ENCODE measurements at regions not wholly inside any gene's neighbourhood (a gene's known extent, or its start where the extent isn't known, plus 50 kb on each side); places are given as distances from the start of the nearest gene placed in this dataset.
"Not testable (repeated sequence)": the region's sequence is repeated elsewhere in the genome, so short reads cannot be mapped to it uniquely, and the experiment has no call there.

DNA sequence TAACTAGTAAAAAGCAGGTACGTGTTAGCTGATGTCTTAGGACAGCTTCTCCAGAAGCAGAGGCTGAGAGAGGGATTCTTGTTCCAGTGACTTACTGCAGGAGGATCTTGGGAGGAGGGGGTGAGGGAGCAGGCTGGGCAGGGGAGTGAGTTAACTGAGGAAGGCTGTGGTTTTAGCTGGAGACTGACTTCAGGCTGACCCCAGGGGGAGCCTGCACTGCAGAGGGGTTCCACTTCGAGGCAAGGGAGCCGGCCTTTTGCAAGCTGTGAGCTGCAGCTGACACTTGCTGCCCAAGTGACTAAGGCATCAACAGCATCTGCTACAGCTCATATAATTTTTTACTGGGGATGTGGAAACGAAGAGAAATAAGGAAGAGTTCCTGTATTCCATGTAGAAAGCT lies 50.4 kb upstream of the SOD1 start:
- DNase-seq (ENCODE audit: low spot score), result no peak
- in situ Hi-C loops (cut with HindIII; ENCODE audit: low sequenced_read_pairs), result no loop called here

GRCh38 chr21:31607791-31608190 lies 51.7 kb upstream of the SOD1 start:
- in situ Hi-C loops (cut with HindIII; ENCODE audit: low sequenced_read_pairs), result no loop called here
- DNase-seq (ENCODE audit: low spot score), result no peak

- no peak for DNase-seq (ENCODE audit: low spot score)
- in situ Hi-C loops (cut with HindIII; ENCODE audit: low sequenced_read_pairs), result no loop called here
Observed at GRCh38 chr21:31606081-31606874, 53.2 kb upstream of the SOD1 start.

DNA sequence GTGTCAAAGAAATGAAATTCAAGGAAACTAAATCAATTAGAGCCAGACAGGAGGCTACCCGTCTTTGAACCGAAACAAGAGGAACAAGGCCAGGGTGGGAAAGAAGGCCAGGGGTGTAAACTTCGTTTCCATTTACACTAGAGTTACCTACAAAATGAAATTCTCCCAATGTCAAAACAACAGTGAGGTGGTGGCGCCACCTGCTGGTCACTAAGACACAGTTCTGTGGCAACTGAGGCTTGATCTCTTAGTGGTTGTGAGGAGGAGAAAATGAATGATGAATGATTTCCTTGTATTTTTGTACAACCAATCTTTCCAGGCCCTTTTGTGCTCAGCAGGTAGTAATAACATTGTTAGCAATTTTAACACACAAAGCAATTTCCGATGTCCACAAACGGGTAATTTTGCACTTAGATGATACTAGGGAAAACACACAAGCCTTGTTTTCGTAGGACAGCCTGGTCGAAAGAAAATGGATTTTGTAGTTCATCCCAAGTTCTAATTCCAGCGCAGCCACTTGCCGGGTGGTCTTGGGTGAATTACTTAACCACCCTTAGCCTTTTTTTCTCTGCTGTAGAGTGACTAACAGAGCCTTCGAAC lies 54.8 kb upstream of the SOD1 start:
- in situ Hi-C loops (cut with HindIII; ENCODE audit: low sequenced_read_pairs), result no loop called here
- peak; percentile 86 for DNase-seq (ENCODE audit: low spot score)

- in situ Hi-C loops (cut with HindIII; ENCODE audit: low sequenced_read_pairs), result no loop called here
- DNase-seq (ENCODE audit: low spot score), result peak; percentile 75
Observed at GRCh38 chr21:31599563-31599962, 59.9 kb upstream of the SOD1 start.

DNA sequence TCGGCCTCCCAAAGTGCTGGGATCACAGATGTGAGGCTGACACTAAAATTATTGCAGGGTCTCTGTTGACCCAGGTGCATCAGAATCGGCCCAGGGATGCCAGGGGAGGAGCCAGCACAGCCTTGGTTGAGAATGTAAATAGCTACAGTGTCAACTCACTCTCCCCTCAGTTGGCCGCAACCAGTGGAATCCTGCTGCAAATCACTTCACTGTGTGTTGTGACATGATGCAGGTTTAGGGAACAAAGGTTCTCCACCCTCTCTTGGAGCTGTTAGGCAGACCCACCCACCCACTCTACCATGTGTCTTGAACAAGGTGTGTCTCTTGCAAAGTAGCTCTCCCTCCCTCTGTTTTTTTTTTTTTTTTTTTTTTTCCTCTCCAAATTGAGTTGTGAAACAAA lies 60.5 kb upstream of the SOD1 start:
- in situ Hi-C loops (cut with HindIII; ENCODE audit: low sequenced_read_pairs), result no loop called here
- no peak for DNase-seq (ENCODE audit: low spot score)

DNA sequence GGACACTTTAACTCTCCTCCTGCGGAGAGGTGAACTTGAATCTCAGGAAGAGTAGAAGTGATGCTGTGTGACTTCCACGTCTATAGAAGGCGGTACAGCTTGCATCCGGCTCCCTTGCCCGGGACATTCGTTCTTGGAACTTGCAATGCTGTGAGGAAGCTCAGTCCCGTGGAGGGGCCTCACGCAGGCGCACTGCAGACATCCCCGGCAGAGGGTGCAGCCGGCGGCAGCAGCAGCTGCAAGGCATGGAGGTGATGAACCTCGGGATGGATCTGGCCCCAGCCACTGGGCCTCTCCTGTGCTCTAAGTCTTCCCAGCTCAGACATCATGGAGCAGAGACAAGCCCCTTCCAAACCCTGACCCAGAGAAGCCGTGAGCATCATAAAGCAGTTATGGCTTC lies 61.8 kb upstream of the SOD1 start:
- in situ Hi-C loops (cut with HindIII; ENCODE audit: low sequenced_read_pairs), result no loop called here
- DNase-seq (ENCODE audit: low spot score), result no peak

DNA sequence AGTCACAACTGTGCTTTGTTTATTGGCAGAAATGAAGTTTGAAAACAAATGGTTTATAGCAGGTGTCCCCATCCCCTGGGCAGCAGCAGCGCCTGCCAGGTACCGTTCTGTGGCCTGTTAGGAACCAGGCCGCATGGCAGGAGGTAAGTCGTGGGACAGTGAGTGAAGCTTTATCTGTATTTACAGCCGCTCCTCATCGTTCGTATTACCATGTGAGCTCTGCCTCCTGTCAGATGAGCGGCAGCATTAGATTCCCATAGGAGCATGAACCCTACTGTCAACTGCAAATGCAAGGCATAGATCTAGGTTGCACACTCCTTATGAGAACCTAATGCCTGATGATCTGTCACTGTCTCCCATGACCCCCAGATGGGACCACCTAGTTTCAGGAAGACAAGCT lies 63.4 kb upstream of the SOD1 start:
- no peak for DNase-seq (ENCODE audit: low spot score)
- in situ Hi-C loops (cut with HindIII; ENCODE audit: low sequenced_read_pairs), result no loop called here

- in situ Hi-C loops (cut with HindIII; ENCODE audit: low sequenced_read_pairs), result no loop called here
- DNase-seq (ENCODE audit: low spot score), result no peak
Observed at GRCh38 chr21:31594726-31595125, 64.8 kb upstream of the SOD1 start.

DNA sequence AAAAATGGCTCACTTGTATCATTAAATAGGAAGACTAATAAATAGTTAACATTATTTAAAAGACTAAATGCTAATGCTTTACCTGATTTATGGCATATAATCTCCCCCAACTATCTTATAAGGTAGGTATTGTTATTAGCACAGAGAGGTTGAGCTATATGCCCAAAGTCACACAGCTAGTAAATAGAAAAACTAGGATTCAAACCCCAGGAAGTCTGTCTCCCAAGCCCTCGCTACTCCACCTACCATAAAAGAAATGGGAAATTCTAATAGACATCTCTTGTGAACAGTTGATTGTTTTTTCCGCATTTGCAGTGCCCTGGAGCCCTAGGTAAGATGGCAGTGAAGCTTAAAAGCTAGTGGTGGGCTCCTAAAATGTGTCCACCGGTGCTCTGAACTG lies 65.2 kb upstream of the SOD1 start:
- in situ Hi-C loops (cut with HindIII; ENCODE audit: low sequenced_read_pairs), result no loop called here
- no peak for DNase-seq (ENCODE audit: low spot score)

- in situ Hi-C loops (cut with HindIII; ENCODE audit: low sequenced_read_pairs), result no loop called here
- DNase-seq (ENCODE audit: low spot score), result no peak
Observed at GRCh38 chr21:31592963-31593560, 66.4 kb upstream of the SOD1 start.

DNA sequence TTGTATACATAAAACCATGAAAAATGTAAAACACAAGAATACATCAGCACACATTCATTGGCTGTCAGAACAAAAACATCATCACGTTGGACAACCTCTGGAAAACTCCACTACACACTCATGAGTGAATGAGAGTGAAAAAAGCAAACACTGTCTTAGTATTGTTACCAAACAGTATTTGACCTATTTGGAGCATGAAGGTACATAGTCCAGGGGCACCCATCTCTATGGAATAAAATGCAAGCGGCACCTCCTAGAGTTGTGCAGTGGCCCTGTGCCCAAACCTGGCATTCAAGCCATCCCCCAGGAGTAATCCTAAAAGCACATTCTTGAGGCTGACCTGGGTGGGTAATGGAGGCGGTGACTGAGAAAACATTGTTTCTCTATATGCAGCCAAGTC lies 67.0 kb upstream of the SOD1 start:
- in situ Hi-C loops (cut with HindIII; ENCODE audit: low sequenced_read_pairs), result no loop called here
- DNase-seq (ENCODE audit: low spot score), result no peak

- in situ Hi-C loops (cut with HindIII; ENCODE audit: low sequenced_read_pairs), result no loop called here
- DNase-seq (ENCODE audit: low spot score), result no peak
Observed at GRCh38 chr21:31589820-31590219, 69.7 kb upstream of the SOD1 start.

DNA sequence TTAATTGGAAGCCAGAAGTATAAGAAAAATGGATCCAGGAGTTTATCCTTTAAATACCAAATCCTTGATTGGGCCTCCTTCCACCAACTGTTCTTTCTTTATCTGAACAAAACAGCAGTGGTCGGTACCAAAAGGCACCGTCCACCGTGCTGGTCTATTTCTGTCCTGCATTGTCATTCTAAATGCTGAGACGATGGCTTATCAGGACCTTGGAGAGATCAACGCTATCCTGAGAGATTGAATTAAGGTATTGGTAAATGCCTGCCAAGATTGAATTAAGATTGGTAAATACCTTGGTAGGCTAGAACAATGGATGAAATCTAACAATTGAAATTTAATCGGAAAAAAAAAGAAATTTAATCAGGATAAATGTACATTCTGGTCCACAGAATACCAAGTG lies 73.4 kb upstream of the SOD1 start:
- in situ Hi-C loops (cut with HindIII; ENCODE audit: low sequenced_read_pairs), result no loop called here
- no peak for DNase-seq (ENCODE audit: low spot score)

GRCh38 chr21:31583937-31584336 lies 75.6 kb upstream of the SOD1 start:
- DNase-seq (ENCODE audit: low spot score); in situ Hi-C loops (cut with HindIII; ENCODE audit: low sequenced_read_pairs): not testable (repeated sequence)

DNA sequence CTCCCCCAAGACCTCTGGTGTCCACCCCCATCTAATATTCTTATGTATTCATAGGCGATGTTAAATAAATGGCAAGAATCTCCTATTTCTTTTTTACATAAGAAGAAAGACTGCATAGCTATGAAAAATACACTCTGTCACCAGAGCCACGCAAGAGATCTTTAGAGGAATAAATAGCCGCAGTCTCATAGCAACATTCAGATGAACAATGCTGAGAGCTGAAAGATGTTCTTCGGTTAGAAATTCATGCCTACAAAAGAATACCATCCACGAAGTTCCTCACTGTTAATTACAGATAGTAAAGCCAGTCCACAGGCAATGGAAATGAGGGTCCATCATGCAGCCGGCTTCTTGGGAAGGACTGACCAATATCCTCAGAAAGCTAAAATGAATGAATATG lies 76.0 kb upstream of the SOD1 start:
- no peak for DNase-seq (ENCODE audit: low spot score)
- in situ Hi-C loops (cut with HindIII; ENCODE audit: low sequenced_read_pairs), result no loop called here

- in situ Hi-C loops (cut with HindIII; ENCODE audit: low sequenced_read_pairs), result no loop called here
- DNase-seq (ENCODE audit: low spot score), result peak; percentile 85
Observed at GRCh38 chr21:31580866-31581276, 78.6 kb upstream of the SOD1 start.

- in situ Hi-C loops (cut with HindIII; ENCODE audit: low sequenced_read_pairs), result no loop called here
- DNase-seq (ENCODE audit: low spot score), result no peak
Observed at GRCh38 chr21:31577271-31577670, 82.2 kb upstream of the SOD1 start.

- in situ Hi-C loops (cut with HindIII; ENCODE audit: low sequenced_read_pairs), result no loop called here
- no peak for DNase-seq (ENCODE audit: low spot score)
Observed at GRCh38 chr21:31576428-31576827, 83.1 kb upstream of the SOD1 start.

DNA sequence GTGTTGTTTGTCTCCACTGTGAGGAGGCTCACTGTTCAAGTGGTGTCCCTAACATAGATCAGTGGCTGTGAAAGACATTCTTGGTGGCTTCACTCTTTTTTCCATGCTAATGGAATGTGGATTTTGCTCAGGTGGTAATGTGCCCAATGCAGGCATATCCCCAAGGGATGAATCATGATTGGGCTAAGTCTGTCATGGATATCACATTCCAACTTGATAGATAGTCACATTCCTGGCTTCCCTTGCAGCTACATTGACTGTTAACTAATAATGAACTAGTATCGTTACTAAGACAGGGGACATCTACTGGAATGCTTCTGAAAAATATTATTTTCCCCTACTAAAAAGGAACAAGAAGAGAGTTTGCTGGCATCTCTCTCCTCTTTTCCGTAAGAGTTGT lies 86.3 kb upstream of the SOD1 start:
- DNase-seq (ENCODE audit: low spot score), result no peak
- in situ Hi-C loops (cut with HindIII; ENCODE audit: low sequenced_read_pairs), result no loop called here

GRCh38 chr21:31571879-31572278 lies 87.6 kb upstream of the SOD1 start:
- in situ Hi-C loops (cut with HindIII; ENCODE audit: low sequenced_read_pairs), result no loop called here
- DNase-seq (ENCODE audit: low spot score), result no peak

Measured in G401 (cell line).